ENCODE measurements at regions not wholly inside any gene's neighbourhood (a gene's known extent, or its start where the extent isn't known, plus 50 kb on each side); places are given as distances from the start of the nearest gene placed in this dataset.
"Not testable (repeated sequence)": the region's sequence is repeated elsewhere in the genome, so short reads cannot be mapped to it uniquely, and the experiment has no call there.

- no peak for DNase-seq (ENCODE audit: low read depth)
- no peak overlapping the region for H3K4me3 ChIP-seq (ENCODE audit: control insufficient read depth, low read depth, low read length)
- no peak for TF ChIP-seq CTCF (conservative IDR thresholded peaks at IDR 0.05; ENCODE audit: control insufficient read depth, insufficient read depth, low read depth, low read length)
Measured at GRCh38 chr5:18699681-18700080, 1065.4 kb downstream of the TAF11L14 start.

- no peak overlapping the region for H3K4me3 ChIP-seq (ENCODE audit: control insufficient read depth, low read depth, low read length)
- DNase-seq (ENCODE audit: low read depth) = no peak
- TF ChIP-seq CTCF (conservative IDR thresholded peaks at IDR 0.05; ENCODE audit: control insufficient read depth, insufficient read depth, low read depth, low read length) = no peak
Measured at GRCh38 chr5:18702821-18703220, 1068.6 kb downstream of the TAF11L14 start.

- TF ChIP-seq CTCF (conservative IDR thresholded peaks at IDR 0.05; ENCODE audit: control insufficient read depth, insufficient read depth, low read depth, low read length) = no peak
- DNase-seq (ENCODE audit: low read depth) = no peak
- no peak overlapping the region for H3K4me3 ChIP-seq (ENCODE audit: control insufficient read depth, low read depth, low read length)
Measured at GRCh38 chr5:18712936-18713485, 1078.8 kb downstream of the TAF11L14 start.

GRCh38 chr5:18720002-18720401, 1085.7 kb downstream of the TAF11L14 start:
- no peak for TF ChIP-seq CTCF (conservative IDR thresholded peaks at IDR 0.05; ENCODE audit: control insufficient read depth, insufficient read depth, low read depth, low read length)
- no peak for DNase-seq (ENCODE audit: low read depth)

GRCh38 chr5:18732556-18733479, 1098.6 kb downstream of the TAF11L14 start:
- no peak for DNase-seq (ENCODE audit: low read depth)

More at GRCh38 chr5:18720002-18720401, 1085.7 kb downstream of the TAF11L14 start:
- H3K4me3 ChIP-seq (ENCODE audit: control insufficient read depth, low read depth, low read length) = no peak overlapping the region

GRCh38 chr5:18736051-18736398, 1101.8 kb downstream of the TAF11L14 start:
- H3K4me3 ChIP-seq (ENCODE audit: control insufficient read depth, low read depth, low read length) = no peak overlapping the region
- no peak for TF ChIP-seq CTCF (conservative IDR thresholded peaks at IDR 0.05; ENCODE audit: control insufficient read depth, insufficient read depth, low read depth, low read length)
- no peak for DNase-seq (ENCODE audit: low read depth)

More at GRCh38 chr5:18732556-18733479, 1098.6 kb downstream of the TAF11L14 start:
- no peak for TF ChIP-seq CTCF (conservative IDR thresholded peaks at IDR 0.05; ENCODE audit: control insufficient read depth, insufficient read depth, low read depth, low read length)
- H3K4me3 ChIP-seq (ENCODE audit: control insufficient read depth, low read depth, low read length) = no peak overlapping the region

- not testable (repeated sequence) for H3K4me3 ChIP-seq (ENCODE audit: control insufficient read depth, low read depth, low read length)
Measured at GRCh38 chr5:18736736-18737135, 1102.5 kb downstream of the TAF11L14 start.

More at GRCh38 chr5:18736736-18737135, 1102.5 kb downstream of the TAF11L14 start:
- DNase-seq (ENCODE audit: low read depth) = not testable (repeated sequence)
